NCI-H2107 treated with DMSO at 0.1 percent for 48 hours (cell line): ENCODE measurements at regions not wholly inside any gene's neighbourhood (a gene's known extent, or its start where the extent isn't known, plus 50 kb on each side); places are given as distances from the start of the nearest gene placed in this dataset.

Experiments used
- DNase-seq: peaks from one replicate; lab custom pipeline; 2025; ENCODE audit not compliant: unreplicated experiment; lab: John Stamatoyannopoulos, UW

DNA sequence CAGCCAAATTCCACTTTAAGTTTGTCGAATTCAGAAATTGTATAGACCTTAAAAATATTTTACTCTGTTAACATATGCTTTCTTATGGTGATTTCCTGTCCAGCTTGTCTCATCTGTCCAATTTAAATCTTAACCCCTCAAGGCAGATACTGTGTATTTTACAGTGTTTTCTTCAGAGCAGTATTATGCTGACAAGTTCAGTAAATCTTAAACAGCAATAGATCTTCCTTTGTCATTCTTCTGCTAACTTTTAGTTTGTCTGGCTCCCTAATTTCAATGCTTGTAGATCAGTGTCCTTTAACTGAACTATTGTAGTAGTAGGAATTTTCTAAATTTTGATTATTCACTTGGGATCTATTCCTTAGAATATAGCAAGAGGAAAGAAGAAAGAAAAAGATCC lies 52.8 kb upstream of the MEIS1 start:
- DNase-seq, result no peak

DNA sequence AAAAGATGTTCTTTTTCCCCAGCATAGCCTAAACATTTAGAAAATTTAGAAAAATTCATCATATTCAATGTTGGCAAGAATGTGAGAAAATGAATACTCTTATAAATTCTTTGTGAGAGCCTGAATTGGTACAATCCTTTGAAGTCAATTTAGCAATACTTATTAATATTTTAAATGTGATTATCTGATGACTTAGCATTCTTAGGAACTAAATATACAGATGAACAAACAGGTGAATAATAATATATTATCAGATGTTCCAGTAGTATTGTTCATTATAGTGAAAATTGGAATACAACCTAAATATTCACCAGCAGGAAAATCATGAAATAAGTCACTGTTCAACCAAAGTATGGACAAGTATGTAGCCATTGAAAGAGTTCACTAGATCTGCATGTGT lies 55.5 kb upstream of the MEIS1 start:
- no peak for DNase-seq

DNA sequence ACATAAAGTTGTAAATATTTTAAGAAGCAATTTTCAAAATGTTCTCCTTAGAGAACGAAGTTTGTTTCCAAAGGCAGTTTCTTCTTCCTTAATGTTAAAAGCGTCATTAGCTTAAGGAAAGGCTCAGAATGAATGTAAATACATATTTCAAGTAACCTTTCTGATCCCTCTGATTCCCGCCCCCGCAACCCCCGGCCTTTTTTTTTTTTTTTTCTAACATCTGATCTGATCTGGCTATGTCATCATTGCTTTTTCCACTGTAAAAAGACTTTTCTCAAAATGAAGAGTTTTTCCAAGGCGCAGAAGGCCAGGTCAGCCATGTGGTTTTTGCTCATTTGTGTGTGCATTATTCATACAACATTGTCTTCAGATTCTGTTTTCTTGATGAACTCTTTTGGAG lies 57.1 kb upstream of the MEIS1 start:
- no peak for DNase-seq

DNA sequence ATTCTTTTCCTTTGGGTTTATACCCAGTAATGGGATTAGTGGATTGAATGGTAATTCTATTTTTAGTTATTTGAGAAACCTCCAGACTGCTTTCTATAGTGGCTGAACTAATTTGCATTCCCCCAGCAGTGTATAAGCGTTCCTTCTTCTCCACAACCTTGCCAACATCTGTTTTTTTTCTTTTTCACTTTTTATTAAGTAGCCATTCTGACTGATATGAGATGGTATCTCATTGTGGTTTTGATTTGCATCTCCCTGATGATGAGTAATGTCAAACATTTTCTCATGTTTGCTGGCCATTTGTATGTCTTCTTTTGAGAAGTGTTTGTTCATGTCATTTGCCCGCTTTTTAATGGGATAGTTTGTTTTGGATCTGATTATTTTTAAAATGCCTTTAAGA lies 64.1 kb upstream of the MEIS1 start:
- DNase-seq, result no peak

DNA sequence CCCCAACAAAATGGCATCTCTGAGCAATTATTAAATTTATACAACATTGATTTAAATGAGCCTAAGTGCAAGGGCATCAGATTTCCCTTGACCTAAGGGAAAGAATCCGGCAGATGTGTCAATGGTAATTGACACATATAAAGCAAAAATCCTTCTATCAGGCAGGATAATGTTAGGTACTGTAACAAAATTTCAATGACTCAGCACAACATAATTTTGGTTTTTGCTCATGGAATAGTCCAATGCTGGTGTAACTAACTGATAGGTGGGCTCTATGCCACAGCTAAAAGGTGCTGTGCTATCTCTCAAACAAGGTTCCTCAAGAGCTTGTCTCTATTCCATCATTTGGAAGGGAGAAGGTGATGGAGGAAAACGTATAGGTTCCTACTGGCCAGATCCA lies 68.3 kb upstream of the MEIS1 start:
- DNase-seq, result no peak

DNA sequence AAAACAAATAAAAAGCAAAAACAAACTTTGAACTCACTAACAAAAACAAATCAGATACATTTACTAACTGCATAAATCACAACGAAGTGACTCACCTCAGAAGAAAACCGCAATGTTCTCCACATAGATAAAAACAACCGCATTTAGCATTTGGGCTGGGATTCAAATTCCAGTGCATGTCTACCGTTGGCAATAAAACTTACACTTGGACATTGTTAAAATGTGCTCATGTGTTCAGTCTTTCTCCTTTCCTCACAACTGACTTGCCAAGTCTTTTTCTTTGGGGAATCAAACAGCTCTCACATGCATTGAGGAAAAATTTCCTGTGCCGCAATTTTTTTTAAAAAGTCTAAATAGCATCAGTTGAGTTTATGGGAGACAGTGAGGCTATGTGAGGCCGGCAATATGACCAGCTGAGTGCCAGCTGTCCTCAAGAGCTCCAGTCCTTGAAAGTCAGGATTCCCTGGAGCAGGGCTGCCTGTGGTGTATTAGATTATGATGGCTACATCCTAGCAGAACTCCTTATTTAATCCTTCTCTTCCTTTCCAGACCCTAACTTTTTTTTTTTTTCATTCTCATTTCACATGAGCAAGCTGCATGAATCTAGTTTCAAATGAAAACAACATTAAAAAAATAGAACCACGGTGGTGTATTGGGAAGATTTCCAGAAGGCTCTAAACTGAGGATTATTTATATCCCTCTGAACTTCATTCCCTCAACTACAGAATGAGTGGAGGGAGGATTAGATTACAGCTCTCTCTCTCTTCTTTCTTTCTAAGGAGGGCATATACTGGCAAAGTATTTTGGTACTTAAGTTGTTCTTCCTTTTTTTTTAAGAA lies 70.2 kb upstream of the MEIS1 start:
- DNase-seq, result no peak

DNA sequence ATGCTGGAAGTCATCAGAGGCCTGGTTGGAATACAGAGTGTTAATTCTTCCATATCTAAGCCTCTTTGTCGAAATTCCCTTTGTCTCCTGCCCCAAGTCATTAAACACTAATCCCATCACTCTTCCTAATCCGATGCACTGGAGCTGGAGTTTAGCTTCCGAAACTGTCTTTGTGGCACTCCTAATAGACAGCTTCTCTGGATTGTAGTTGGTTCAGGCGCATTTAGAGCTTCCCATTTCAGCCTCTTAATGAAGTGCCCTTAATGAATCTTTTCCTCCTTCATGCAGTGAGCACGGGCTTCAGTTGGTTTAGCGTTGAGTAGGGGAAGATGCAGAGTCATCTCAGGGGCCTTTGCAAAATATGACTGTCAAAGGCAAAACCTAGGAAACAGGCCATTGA lies 72.2 kb upstream of the MEIS1 start:
- no peak for DNase-seq

DNA sequence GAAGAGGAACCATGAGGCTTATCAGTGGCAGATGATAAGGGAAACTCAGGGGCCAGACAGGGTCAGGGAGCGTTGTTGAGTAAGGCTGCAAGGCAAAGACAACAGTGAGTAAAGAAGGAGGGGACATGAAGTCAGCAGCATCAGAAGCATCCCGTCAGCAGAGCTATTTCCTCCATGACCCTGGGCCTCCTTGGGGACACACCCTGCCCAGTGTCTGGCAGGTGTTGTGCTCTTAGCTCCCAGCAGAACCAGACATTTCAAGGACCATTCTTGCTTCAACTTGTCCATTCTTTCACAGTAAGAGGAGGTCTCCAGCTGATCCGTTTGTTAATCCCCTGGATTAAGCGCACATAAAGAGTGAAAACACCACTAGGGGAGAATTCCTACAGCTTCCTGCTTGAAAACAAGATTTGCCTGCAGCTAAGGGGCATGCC lies 88.7 kb upstream of the MEIS1 start:
- DNase-seq, result no peak

DNA sequence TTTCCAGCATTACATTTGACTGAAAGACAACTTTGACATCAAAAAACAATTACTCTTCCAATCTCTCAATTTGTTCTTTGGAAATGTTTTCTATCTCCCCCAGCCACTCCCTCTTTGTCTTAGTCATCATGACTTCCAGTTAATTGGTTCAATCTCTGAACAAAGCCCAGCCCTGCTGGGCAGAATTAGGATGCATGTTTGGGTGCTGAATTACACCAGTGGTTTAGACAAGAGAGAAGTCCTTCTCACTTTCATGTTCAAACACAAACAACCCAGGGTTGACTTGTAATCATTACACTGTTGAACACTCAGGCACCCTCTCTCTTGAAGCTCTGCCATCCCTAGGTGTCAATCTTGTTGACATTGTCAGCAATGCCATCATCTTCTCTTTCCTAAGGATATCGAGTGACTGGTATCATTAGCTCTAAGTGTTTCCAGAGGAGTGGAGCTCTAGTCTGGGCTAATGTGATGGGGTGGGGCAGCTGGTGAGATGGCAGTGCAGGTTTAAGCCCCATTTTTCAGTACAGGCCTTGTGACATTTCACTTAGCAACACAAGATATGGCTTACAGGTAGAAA lies 90.8 kb upstream of the MEIS1 start:
- no peak for DNase-seq

DNA sequence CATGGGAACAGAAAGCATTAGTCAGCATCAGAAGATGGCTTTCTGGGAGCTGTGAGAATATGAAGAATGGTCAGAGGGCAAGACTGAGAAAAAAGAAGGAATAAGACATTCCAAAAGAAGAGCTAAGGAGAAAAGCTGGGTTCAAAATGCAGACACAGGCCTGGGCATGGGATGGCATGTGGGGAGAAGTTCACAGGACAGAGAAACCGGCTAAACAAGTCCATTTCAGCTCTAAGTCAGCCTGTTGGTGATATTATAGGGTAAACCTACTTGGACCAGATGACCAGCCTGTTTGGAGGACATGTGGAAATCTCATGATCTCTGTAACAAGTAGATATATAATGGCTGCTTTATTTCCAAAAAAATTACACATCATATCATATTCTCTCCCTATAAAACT lies 91.7 kb upstream of the MEIS1 start:
- DNase-seq, result no peak

DNA sequence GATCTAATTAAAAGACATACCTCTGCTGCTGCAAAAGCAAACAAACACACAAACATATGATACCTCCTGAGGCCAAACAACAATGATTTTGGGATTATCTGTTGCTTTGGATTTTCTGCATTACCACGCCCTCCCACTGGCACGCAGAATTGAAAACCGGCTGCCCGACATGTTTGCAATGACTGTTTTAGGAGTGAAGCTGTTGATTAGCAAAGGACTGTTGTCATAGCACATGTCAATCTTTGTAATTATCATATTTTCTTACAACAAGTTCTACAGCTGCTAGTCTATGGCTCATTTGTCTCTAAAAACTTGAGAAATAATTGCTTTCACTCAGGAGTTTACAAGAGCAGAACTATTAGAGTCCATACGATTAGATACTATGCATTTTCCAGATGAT lies 94.4 kb upstream of the MEIS1 start:
- no peak for DNase-seq

DNA sequence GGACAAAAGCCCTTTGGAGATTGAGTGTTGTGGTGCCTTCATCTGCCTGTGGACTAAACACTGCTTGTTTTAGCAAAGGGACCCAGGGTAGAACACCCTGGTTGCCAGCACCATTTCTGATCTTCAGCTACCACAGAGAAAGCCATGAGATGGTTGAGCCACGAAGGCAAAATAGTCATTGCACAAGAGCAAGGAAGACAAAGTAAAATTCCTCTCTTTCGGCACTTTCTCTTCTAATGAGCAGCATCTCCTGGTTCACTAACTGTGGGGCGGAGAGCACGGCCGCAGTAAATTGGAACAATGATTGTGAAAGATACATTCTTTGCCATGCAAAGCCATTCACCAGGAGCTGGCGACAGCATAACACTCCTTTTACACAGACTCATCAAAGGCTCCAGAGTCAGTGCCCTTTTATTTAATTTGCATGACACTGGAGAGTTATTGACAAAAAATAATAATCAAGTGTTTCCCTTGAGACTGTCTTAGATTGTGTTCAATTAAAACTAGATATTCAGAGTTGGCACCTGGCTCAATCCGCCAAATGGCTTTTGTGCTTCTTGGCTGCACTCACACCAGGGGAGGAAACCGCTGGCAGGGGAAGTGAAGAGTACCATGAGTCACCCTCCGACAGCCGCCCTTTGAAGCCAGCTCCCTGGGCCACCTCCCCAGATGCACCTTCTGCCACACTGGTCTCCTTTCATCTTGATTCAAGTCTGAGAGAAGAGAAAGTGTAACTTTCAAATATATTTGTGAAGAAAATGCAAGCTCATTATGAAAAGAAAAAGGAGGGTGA lies 100.5 kb upstream of the MEIS1 start:
- DNase-seq, result no peak

DNA sequence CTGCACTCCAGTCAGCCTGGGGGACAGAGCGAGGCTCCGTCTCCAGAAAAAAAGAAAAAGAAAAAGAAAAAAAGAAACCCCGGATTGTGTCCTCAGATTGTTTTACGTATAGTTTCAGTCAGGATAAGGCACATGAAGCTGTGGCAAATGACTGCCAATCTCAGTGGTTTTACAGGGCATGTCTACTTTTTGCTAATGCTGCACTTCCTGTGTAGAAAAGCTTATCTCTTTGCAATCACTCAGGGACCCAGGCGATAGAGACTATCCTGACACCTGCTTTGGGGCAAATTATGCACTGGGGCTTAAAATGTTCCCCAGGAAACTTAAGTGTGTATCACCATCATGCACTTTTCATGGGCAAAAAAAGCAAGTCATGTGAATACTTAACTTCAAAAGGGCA lies 103.7 kb upstream of the MEIS1 start:
- DNase-seq, result no peak

DNA sequence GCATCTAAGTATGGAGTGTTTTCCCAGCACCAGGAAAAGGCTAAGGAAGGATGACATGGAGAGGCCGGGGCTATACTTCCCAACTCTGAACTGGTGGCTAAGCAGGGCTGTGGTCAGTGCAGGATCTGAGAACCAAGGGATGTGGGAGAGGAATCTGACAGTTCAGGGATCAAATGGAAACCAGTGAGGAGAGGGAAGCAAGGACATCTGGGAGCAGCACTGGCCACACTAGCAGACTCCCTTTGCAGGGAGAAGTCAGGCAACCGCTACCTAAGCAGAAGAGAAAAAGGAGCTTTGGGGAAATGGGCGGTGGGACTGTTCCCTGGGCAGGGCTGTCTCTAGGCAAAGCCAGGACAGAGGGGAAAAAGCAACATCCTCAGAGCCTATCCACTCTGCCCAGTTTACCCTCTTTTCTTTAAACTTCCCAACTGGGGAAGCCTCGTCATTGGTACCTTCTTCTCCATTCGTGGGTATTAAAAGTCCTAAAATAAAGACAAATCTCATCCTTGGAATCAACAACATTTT lies 105.8 kb upstream of the MEIS1 start:
- DNase-seq, result no peak

DNA sequence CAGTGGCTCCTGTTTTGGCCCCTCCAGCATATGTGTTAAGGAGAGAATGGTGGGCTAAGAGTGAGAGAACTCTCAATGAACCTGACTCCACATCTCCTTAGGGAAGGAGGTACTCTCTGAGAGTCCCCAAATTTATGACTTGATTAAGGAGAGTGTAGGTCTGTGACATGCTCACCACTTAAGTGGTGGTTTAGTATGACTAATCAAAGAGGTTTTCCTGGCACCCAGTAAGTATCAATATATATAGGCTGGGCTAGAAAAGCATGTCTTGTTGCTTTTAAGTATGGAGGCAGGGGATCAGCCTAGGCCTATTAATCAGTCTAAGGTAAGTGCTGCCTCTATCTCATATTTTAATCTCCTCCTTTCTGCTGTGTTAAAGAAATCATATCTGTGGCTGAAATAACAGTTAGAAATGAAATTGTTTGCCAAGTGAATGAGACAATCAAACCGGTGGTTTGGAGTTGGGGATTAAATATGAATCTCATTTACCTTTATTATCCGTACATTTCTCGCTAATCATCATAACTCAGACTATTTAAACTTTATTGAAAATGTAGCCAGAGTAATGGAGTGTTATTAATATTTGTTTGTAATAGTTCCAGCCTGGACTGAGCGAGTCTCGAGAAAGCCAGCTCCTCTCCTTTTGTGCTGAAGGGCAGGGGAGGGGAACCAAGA lies 107.7 kb upstream of the MEIS1 start:
- no peak for DNase-seq

DNA sequence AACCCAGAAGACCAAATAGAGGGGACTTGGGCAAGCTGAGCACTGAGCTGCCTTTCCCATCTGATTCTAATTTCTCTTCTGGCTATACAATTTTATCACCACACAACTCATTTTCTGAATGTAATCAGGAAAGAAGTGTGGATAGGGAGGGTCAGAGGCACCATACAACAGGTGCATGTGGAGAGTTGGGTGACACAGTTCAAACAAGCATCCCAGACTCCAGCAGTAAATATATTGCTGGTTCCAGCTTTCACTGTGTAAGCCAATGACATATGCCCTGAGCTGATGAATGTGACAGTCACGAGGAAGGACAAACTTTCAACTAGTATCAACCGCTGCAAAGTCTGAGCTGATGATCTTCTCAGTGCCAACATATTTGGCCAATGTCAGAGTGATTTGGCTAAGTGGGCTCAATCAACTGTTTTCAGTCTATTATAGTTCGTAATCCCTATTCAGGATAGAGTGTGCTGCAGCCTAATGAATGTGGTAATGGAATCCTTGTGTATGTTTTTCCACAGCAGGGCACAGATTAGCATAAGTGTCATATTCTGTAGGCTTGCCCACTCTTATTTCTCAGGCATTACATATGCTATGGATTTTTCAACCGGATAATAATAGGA lies 109.9 kb upstream of the MEIS1 start:
- no peak for DNase-seq

DNA sequence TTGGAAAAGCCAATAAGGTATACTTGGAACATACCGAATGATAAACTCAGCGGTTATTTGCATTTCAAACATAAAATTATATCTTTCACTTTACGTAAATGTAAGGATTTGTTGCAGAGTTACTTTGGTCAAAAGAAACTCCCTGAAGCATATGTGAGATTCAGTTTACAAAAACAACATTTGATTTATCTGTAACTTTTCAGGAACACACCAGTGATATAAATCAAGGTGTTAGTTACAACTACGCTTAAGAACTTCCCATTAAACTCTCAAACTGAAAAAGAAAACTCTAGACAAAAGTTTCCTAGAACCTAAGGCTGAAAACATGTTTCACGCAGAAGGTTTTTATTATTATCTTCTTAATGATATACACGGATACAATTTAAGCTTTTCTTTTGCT lies 110.6 kb upstream of the MEIS1 start:
- DNase-seq, result no peak

DNA sequence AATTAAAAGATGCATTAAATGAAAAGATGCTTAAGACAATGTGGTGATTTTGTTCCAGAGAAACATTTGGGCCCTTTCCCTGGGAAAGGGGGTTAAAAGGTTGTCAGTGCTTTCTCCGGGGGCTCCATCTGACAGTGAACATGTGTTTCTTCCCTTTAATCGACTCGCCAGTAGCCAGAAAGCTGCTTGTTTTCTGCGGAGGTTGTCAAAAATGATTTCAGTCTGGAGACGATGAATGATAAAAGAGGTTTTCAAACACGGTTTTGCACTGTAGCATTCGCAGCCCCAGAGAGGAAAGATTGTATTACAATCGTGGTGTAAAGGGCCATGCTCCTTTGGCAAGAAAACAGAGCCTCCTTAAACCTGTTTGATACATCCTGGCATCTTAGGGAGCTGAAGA lies 111.5 kb upstream of the MEIS1 start:
- no peak for DNase-seq

DNA sequence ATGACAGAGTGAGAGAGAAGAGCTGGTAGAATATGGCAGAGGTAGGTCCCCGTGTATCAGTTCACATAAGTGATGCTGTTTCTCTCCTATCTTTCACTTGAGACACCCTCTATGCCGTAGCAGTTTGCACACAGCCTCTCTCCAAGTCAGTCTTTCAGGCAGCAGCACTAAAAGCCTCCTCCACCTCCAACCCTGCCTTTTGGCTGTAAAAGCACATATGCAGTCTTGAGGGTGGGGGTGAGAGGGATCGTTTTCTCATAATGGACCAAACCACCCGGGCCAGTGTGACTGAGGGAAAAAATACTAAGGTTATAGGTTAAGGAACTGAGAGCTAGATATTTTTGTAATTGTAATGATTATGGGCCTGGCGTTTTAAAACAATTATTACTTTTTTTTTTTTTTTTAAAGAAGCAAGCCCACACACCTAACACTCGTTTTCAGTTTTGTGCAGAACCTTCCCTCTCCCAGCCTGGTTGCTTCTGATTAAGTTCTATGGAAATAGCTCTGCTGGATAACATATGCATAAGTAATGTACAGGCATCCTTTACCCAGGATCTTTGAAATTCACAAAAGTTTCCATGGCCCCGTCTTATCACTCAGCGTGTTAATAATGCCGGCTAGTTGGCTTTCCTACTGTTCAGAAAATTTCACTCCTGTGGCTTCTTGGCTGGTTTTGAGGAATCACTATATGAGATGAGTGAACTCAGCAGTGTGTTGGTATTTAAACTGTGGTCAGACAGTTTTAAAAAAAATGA lies 112.2 kb upstream of the MEIS1 start:
- DNase-seq, result no peak

DNA sequence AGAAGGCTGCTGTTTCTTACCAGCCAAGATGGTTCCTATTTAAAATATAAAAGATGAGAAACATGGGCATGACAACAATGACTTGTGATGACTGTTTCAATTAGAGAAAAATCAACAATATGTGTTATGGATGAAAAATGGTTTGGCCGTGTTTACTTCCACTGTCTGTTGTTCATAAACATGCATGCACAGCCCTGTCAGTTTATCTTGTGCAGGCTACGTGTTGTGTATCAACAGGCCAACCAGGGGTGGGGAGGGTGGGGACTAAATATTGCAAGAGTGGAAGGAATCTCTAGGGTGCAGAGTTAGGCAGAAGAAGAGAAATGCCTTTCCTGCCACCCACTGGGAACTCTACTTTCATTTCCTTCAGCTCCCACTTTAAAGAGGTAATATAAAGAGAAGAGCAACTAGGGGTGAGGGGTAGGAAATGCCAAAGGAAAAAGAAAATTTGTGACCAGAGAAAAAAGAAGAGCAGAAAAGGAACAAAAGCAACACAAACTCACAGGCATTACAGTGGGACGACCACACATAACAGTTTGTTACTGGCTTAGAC lies 116.8 kb upstream of the MEIS1 start:
- no peak for DNase-seq
